ENCODE measurements at regions not wholly inside any gene's neighbourhood (a gene's known extent, or its start where the extent isn't known, plus 50 kb on each side); places are given as distances from the start of the nearest gene placed in this dataset.

DNA sequence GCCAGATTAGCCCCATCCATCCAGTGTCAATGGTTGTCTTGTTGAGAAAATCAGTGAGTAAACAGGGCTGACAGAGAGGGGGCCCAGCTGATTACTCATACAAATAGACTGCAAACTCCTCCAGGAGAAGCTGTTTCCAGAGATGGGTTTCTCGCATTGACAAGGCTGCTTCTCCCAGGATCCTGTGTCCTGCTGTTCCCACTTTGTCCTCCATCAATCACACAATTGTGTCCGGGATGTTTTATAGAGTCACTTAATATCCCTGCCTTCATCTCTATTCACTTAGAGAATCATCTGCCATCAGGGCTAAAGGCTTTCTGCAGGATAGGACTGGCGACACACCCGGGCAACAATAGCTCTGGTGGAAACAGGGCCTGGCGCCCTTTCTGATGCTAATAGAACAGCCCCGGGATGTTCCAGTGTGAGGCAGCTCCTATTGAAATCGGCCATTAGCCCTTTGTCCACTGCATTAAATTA is 71.7 kb upstream of the TBCA start:
- TF ChIP-seq POLR2A (IDR thresholded peaks at IDR 0.05; ENCODE audit: low read depth): no peak
- TF ChIP-seq, protein P1, sequence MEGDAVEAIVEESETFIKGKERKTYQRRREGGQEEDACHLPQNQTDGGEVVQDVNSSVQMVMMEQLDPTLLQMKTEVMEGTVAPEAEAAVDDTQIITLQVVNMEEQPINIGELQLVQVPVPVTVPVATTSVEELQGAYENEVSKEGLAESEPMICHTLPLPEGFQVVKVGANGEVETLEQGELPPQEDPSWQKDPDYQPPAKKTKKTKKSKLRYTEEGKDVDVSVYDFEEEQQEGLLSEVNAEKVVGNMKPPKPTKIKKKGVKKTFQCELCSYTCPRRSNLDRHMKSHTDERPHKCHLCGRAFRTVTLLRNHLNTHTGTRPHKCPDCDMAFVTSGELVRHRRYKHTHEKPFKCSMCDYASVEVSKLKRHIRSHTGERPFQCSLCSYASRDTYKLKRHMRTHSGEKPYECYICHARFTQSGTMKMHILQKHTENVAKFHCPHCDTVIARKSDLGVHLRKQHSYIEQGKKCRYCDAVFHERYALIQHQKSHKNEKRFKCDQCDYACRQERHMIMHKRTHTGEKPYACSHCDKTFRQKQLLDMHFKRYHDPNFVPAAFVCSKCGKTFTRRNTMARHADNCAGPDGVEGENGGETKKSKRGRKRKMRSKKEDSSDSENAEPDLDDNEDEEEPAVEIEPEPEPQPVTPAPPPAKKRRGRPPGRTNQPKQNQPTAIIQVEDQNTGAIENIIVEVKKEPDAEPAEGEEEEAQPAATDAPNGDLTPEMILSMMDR (IDR thresholded peaks at IDR 0.05): no peak
